ENCODE measurements at regions not wholly inside any gene's neighbourhood (a gene's known extent, or its start where the extent isn't known, plus 50 kb on each side); places are given as distances from the start of the nearest gene placed in this dataset.
"Not testable (repeated sequence)": the region's sequence is repeated elsewhere in the genome, so short reads cannot be mapped to it uniquely, and the experiment has no call there.

GRCh38 chr20:41701588-41702348, 83.6 kb upstream of the CHD6 start:
- no peak for TF ChIP-seq EZH2 (IDR thresholded peaks at IDR 0.05; ENCODE audit: borderline replicate concordance, low read depth, low read length, poor library complexity, severe bottlenecking)
- no peak for TF ChIP-seq CTCF (conservative IDR thresholded peaks at IDR 0.05; ENCODE audit: low read depth, low read length)
- H3K9me3 ChIP-seq (ENCODE audit: low read depth, low read length, poor library complexity, severe bottlenecking): no peaks in the 10 kb centered on the region
- H3K4me3 ChIP-seq (ENCODE audit: low read depth, low read length, poor library complexity, severe bottlenecking): no peak overlapping the region
- H3K27ac ChIP-seq (ENCODE audit: low read depth, low read length, poor library complexity, severe bottlenecking): peak overlapping the region; percentile 48
- no TSS peak for BruUV-seq (replicated peaks)
- peaks cover 28% of the 10 kb centered on the region for H3K4me1 ChIP-seq (ENCODE audit: insufficient read depth, low read length, poor library complexity, severe bottlenecking)
- CTCF ChIA-PET: interaction anchor here (0.6 to 1.5 kb wide), 3 partner anchors 9 to 70 kb away, joined by 3 to 6 read pairs (median 4); no protein-coding TSS in a partner anchor
- POLR2A ChIA-PET (ENCODE audit: low non-redundant PET): interaction anchor here (0.7 kb wide), 1 partner anchor 16 kb away, joined by 10 read pairs; no protein-coding TSS in a partner anchor
- DNase-seq (ENCODE audit: low spot score): peak; percentile 89
- no peaks in the 10 kb centered on the region for H3K27me3 ChIP-seq (replicated peaks; ENCODE audit: insufficient read depth, low read depth, low read length, poor library complexity)
- intact Hi-C loops (cut with micrococcal nuclease; ENCODE audit: unreplicated experiment): loop anchor here (2.0 kb wide), 1 partner anchor 31 kb away; no protein-coding TSS in a partner anchor
- H3K36me3 ChIP-seq (ENCODE audit: insufficient read depth, low read length, poor library complexity, severe bottlenecking): no peaks in the 10 kb centered on the region

DNA sequence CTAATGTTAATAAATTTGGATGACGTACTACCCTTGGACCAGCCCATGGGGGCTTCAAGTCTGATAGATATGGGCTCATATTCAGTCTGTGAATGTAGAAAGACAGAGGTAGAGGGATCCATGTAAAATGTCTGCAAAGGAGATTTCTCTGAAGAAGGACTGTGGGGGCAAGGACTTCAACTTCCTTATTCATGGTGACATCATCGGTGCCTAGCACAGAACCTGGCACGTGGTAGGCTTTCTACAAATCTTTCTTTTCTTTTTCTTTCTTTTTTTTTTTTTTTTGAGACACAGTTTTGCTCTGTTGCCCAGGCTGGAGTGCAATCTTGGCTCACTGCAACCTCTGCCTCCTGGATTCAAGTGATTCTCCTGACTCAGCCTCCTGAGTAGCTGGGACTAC, 81.5 kb upstream of the CHD6 start:
- BruUV-seq (replicated peaks); CTCF ChIA-PET; H3K27me3 ChIP-seq (replicated peaks; ENCODE audit: insufficient read depth, low read depth, low read length, poor library complexity); H3K36me3 ChIP-seq (ENCODE audit: insufficient read depth, low read length, poor library complexity, severe bottlenecking); DNase-seq (ENCODE audit: low spot score); H3K27ac ChIP-seq (ENCODE audit: low read depth, low read length, poor library complexity, severe bottlenecking); H3K4me3 ChIP-seq (ENCODE audit: low read depth, low read length, poor library complexity, severe bottlenecking); H3K9me3 ChIP-seq (ENCODE audit: low read depth, low read length, poor library complexity, severe bottlenecking); POLR2A ChIA-PET (ENCODE audit: low non-redundant PET): not testable (repeated sequence)
- intact Hi-C loops (cut with micrococcal nuclease; ENCODE audit: unreplicated experiment): loop anchor here (2.0 kb wide), 1 partner anchor 33 kb away; no protein-coding TSS in a partner anchor
- peaks cover 28% of the 10 kb centered on the region for H3K4me1 ChIP-seq (ENCODE audit: insufficient read depth, low read length, poor library complexity, severe bottlenecking)

DNA sequence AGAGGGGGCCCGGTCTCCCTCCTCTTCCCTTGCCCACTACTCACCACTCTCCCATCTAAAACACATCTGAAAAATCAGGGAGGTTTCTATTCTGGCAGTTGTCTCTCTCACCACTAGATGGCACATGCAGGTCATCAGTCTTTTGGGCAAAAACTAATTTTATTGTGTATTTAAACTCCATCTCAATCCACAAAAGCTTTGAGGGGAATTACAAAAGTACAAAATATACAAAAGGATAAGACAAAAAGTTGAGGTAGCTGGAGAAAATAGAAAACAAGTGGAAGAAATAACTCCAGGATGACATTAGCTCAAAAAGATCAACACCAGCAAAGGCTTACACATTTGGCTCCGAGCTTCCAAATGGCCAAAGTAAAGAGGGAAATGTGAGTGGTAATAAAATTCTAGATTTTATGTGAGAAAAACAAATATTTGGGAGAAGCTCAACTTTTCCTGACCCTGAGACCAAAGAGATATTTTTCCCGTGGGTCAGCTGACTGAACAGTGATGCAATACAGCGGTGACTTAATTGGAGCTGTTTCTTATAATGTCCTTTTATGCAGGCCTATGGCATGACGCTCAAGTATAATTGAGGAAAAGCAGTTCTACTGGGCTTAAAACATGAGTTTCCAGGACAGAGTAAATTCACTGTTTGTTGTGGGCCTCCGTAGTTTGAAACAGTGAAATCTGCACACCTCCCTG, 79.8 kb upstream of the CHD6 start:
- Histone ChIP-seq H3K9me3 (ENCODE audit: low read depth, low read length, poor library complexity, severe bottlenecking) (no peaks in the 10 kb centered on the region), H3K27me3 (replicated peaks; ENCODE audit: insufficient read depth, low read depth, low read length, poor library complexity) (no peaks in the 10 kb centered on the region), H3K36me3 (ENCODE audit: insufficient read depth, low read length, poor library complexity, severe bottlenecking) (no peaks in the 10 kb centered on the region), H3K27ac (ENCODE audit: low read depth, low read length, poor library complexity, severe bottlenecking) (no peak overlapping the region), H3K4me1 (ENCODE audit: insufficient read depth, low read length, poor library complexity, severe bottlenecking) (peaks cover 22% of the 10 kb centered on the region), H3K4me3 (ENCODE audit: low read depth, low read length, poor library complexity, severe bottlenecking) (no peak overlapping the region)
- DNase-seq (ENCODE audit: low spot score): peak; percentile 70
- TF ChIP-seq CTCF (conservative IDR thresholded peaks at IDR 0.05; ENCODE audit: low read depth, low read length) (peak; percentile 96), EZH2 (IDR thresholded peaks at IDR 0.05; ENCODE audit: borderline replicate concordance, low read depth, low read length, poor library complexity, severe bottlenecking) (no peak)
- no TSS peak for BruUV-seq (replicated peaks)
- POLR2A ChIA-PET (ENCODE audit: low non-redundant PET): interaction anchor here (0.6 kb wide), 1 partner anchor 11 kb away, joined by 6 read pairs; no protein-coding TSS in a partner anchor
- CTCF ChIA-PET: interaction anchor here (0.6 kb wide), 1 partner anchor 79 kb away, joined by 3 read pairs; no protein-coding TSS in a partner anchor
- intact Hi-C loops (cut with micrococcal nuclease; ENCODE audit: unreplicated experiment): no loop called here
